GM12874 (cell line): ENCODE measurements at regions not wholly inside any gene's neighbourhood (a gene's known extent, or its start where the extent isn't known, plus 50 kb on each side); places are given as distances from the start of the nearest gene placed in this dataset.

Source experiments
- CTCF ChIP-seq: IDR thresholded peaks from 2 replicates; pipeline ENCODE4 v1.5.1; 2011; ENCODE audit warnings: low read depth, mild to moderate bottlenecking, control low read depth, low read length, moderate library complexity; ENCODE audit not compliant: insufficient read depth

- no peak for TF ChIP-seq CTCF
Observed at GRCh38 chr3:20391644-20392043, 205.6 kb upstream of the SGO1 start.

GRCh38 chr3:20388971-20389370 lies 203.0 kb upstream of the SGO1 start:
- no peak for TF ChIP-seq CTCF

- TF ChIP-seq CTCF: no peak
Observed at GRCh38 chr3:20380295-20380694, 194.3 kb upstream of the SGO1 start.

- no peak for TF ChIP-seq CTCF
Observed at GRCh38 chr3:20378315-20378714, 192.3 kb upstream of the SGO1 start.

- TF ChIP-seq CTCF: no peak
Observed at GRCh38 chr3:20376665-20377217, 190.7 kb upstream of the SGO1 start.

- TF ChIP-seq CTCF: no peak
Observed at GRCh38 chr3:20375302-20375701, 189.3 kb upstream of the SGO1 start.

GRCh38 chr3:20361000-20361399 lies 175.0 kb upstream of the SGO1 start:
- TF ChIP-seq CTCF: no peak
